Esophagus squamous epithelium (tissue), 5 donors: ENCODE measurements at regions not wholly inside any gene's neighbourhood (a gene's known extent, or its start where the extent isn't known, plus 50 kb on each side); places are given as distances from the start of the nearest gene placed in this dataset.

Source experiments
- DNase-seq: peaks from one replicate; lab custom pipeline; 2025; lab: John Stamatoyannopoulos, UW
- H3K27ac ChIP-seq, 4 donors: fragments of 200-600 bp; sonication (generic); one replicate each; pipeline ENCODE4 v1.5.1; 2016 to 2019; ENCODE audit warnings: mild to moderate bottlenecking in 1 of 4
- H3K27me3 ChIP-seq, 4 donors: fragments of 200-600 bp; sonication (generic); 1 replicate in 3 of 4; 2 replicates in 1 of 4; pipeline versions ENCODE4 v1.5.1 to v1.6.0; 2017 to 2021; ENCODE audit warnings: antibody characterized with exemption in 1 of 4
- H3K36me3 ChIP-seq, 3 donors: fragments of 200-600 bp; sonication (generic); one replicate each; pipeline ENCODE4 v1.5.1; 2016 to 2019
- H3K4me1 ChIP-seq, 3 donors: fragments of 200-600 bp; sonication (generic); one replicate each; pipeline ENCODE4 v1.5.1; 2017 to 2019
- H3K4me3 ChIP-seq, 4 donors: fragments of 200-600 bp; sonication (generic); 1 replicate in 3 of 4; 2 replicates in 1 of 4; pipeline ENCODE4 v1.5.1; 2016 to 2019; ENCODE audit warnings: mild to moderate bottlenecking in 2 of 4, moderate library complexity in 1 of 4
- H3K9me3 ChIP-seq, 3 donors: fragments of 200-600 bp; sonication (generic); one replicate each; pipeline ENCODE4 v1.5.1; 2016 to 2019
- POLR2A ChIP-seq, 4 donors: fragments of 450-650 bp; IDR thresholded peaks; one replicate each; pipeline ENCODE4 v1.6.1; 2017; ENCODE audit warnings: antibody characterized with exemption in 4 of 4, mild to moderate bottlenecking in 4 of 4, moderate library complexity in 3 of 4
- WGBS, 2 donors: methylation state at CpG; one replicate each; pipeline ENCODE4 v1.1.5; 2018; 5-methylcytosine and 5-hydroxymethylcytosine counted together
- intact Hi-C: fragments of 100-400 bp; cut with DNase I; formaldehyde crosslinking; loops from one replicate; pipeline ENCODE4 v1.15.0; 2022
- TF ChIP-seq, protein P1 (sequence below), 6 experiments: fragments of 450-650 bp in 4 of 6; fragments of 200-600 bp in 2 of 6; sonication (generic) in 2 of 6; IDR thresholded peaks; one replicate each; pipeline ENCODE4 v1.5.1; 2016 to 2019; ENCODE audit warnings: antibody characterized with exemption in 6 of 6, mild to moderate bottlenecking in 4 of 6, moderate library complexity in 4 of 6
- donor health status: DM: yes; HTN: yes; CAD: no.

DNA sequence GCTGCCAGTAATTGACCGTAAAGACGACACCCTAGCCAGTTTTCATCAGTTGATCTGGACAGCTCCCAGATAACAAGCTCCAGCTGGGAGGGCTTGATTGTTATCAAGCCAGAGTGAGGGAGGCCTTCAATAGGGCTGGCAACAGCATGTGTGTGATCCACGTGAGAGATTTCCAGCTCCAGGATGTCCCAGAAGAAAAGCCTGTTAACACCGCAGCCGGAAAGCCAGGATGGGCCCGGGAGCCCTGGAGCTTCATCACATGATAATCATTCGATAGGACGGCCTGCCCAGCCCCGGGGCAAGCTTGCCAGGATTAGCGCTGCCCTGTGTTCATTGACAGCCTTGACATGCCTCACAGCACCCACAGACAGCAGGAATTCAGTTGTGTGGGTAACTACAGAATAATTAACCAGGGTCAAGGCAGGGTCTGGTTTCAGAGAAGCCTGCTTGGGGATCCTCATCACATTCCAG is 182.5 kb downstream of the C1D start:
- DNase-seq = no peak
- no peak overlapping the region for H3K27ac ChIP-seq
- peaks cover 0 to 18% (median 0%) of the 10 kb centered on the region in 3 donors for H3K4me1 ChIP-seq
- intact Hi-C loops = no loop called here
- WGBS, 2 donors = 38 to 67% methylated on average over 8 to 10 of the region's 10 CpGs
- no peak overlapping the region for H3K4me3 ChIP-seq
- TF ChIP-seq, protein P1, sequence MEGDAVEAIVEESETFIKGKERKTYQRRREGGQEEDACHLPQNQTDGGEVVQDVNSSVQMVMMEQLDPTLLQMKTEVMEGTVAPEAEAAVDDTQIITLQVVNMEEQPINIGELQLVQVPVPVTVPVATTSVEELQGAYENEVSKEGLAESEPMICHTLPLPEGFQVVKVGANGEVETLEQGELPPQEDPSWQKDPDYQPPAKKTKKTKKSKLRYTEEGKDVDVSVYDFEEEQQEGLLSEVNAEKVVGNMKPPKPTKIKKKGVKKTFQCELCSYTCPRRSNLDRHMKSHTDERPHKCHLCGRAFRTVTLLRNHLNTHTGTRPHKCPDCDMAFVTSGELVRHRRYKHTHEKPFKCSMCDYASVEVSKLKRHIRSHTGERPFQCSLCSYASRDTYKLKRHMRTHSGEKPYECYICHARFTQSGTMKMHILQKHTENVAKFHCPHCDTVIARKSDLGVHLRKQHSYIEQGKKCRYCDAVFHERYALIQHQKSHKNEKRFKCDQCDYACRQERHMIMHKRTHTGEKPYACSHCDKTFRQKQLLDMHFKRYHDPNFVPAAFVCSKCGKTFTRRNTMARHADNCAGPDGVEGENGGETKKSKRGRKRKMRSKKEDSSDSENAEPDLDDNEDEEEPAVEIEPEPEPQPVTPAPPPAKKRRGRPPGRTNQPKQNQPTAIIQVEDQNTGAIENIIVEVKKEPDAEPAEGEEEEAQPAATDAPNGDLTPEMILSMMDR (IDR thresholded peaks at IDR 0.05) = no peak
- TF ChIP-seq POLR2A (IDR thresholded peaks at IDR 0.05) = no peak
- no peaks in the 10 kb centered on the region for H3K9me3 ChIP-seq
- H3K36me3 ChIP-seq = no peaks in the 10 kb centered on the region
- H3K27me3 ChIP-seq = no peaks in the 10 kb centered on the region

DNA sequence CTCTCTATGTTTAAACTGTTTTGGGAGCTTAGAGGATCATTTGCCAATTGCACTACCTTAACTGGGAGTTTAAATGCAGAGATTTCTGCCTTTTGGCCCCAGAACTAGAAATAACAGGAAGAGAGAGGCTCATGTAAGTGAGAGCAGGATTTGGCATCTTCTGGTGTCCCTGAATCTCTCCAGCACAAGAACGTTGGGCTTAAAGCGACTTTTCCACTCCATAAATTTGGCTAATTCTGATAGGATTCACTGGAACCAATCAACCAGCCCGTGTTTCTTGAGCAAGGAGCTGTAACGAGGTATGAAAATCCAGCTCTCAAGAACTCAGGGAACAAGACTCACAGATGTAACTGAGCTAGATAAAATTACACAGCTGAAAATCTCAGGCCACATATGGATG is 181.0 kb downstream of the C1D start:
- Histone ChIP-seq H3K36me3 (no peaks in the 10 kb centered on the region), H3K4me1 (peaks cover 0 to 18% (median 0%) of the 10 kb centered on the region in 3 donors), H3K27me3 (no peaks in the 10 kb centered on the region), H3K4me3 (no peak overlapping the region), H3K27ac (no peak overlapping the region), H3K9me3 (no peaks in the 10 kb centered on the region)
- 60 to 65% methylated on average over 4 of the region's 4 CpGs for WGBS, 2 donors
- DNase-seq = no peak
- intact Hi-C loops = no loop called here
- no peak for TF ChIP-seq POLR2A (IDR thresholded peaks at IDR 0.05)
- TF ChIP-seq, protein P1 (IDR thresholded peaks at IDR 0.05) = no peak

DNA sequence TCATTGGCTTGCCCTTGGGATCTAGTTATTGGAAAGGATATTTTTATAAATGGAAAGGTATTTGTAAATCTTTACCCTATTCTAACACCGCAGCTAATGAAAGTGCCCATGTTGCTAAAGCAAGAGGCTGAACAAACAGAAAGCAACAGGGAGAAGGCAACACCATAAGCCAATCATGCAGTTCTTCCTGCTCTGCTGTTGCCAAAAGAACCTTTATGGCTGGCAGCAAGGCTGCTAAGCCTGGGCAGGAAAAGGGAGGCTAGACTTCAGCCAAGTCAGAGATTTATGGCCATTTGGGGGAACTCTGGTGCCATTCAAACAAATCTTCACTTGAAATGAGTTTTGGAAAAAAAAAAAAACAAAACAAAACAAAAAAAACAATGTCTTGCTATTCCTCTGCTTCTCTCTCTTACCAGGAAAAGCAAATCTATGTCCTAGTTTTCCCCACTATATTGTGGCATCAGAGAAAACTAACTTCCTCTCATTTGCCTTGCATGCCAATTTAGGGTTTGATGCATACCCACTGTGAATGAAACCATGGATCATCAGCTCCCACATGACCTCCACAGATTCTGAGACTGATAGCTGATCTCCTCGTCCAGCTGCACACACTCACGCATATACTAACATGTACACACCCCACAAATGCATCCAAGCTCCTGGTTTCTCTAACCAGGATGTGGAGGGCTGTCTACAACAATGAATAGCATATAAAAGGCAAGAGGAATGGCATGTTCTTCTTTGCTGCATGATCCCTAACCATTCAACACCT is 179.3 kb downstream of the C1D start:
- Histone ChIP-seq H3K9me3 (no peaks in the 10 kb centered on the region), H3K4me3 (no peak overlapping the region), H3K27ac (no peak overlapping the region), H3K27me3 (no peaks in the 10 kb centered on the region), H3K4me1 (peaks cover 0 to 18% (median 0%) of the 10 kb centered on the region in 3 donors), H3K36me3 (no peaks in the 10 kb centered on the region)
- intact Hi-C loops = no loop called here
- DNase-seq = no peak
- 49 to 50% methylated on average over 3 of the region's 3 CpGs for WGBS, 2 donors
- no peak for TF ChIP-seq POLR2A (IDR thresholded peaks at IDR 0.05)
- TF ChIP-seq, protein P1 (IDR thresholded peaks at IDR 0.05) = no peak

DNA sequence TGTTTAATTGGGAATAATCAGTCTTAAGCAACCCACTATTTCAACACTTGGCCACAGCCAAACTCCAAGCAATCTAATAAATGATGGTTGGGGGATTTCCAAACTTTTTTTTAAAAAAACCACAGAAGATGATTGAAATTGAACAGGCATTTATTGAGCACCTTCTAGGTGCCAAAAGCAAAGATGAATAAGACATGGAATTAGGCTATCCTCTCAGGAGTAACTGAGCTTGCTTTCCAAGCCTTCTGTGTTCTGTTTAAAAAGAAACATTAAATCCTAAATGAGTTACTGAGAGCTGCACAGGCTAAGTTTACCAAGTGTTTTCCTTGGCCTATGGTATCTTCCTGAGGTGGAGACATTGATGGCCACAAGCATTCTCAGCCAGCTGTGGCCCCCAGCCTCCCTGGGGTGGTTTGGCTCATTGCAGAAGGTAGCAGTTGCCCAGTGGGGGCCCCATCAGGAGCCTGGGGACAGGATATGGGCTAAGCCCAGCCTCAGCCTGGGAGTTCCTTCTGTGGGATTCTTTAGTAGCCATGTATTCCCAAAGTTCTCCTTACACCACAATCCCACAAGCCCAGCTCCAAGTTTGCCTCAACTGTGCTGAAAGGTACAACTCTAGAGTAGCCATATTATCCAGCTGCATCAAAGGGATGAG is 174.3 kb downstream of the C1D start:
- DNase-seq = no peak
- Histone ChIP-seq H3K9me3 (no peaks in the 10 kb centered on the region), H3K36me3 (no peaks in the 10 kb centered on the region), H3K27me3 (no peaks in the 10 kb centered on the region), H3K4me3 (no peak overlapping the region), H3K27ac (no peak overlapping the region), H3K4me1 (no peaks in the 10 kb centered on the region)
- no peak for TF ChIP-seq POLR2A (IDR thresholded peaks at IDR 0.05)
- TF ChIP-seq, protein P1 (IDR thresholded peaks at IDR 0.05) = no peak
- intact Hi-C loops = no loop called here

DNA sequence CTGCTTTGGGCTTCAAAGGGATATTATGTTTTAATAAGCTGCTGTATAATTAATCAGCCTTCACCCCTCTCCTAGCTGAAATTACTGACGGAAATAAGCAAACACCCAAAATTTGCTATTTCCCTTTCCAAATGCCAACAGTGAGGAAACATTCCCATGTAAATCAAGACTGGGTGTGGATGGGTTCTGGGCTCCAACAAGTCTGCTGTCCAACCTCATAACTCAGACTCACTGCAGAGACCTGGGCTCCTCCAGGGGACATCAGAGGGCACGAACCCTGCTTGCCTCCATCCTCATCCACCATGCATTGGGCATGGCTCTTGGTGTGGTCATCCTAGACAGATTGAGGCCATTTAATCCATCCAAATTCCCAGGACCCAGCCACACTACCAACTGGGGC is 173.7 kb downstream of the C1D start:
- Histone ChIP-seq H3K36me3 (no peaks in the 10 kb centered on the region), H3K4me1 (no peaks in the 10 kb centered on the region), H3K4me3 (no peak overlapping the region), H3K27ac (no peak overlapping the region), H3K27me3 (no peaks in the 10 kb centered on the region), H3K9me3 (no peaks in the 10 kb centered on the region)
- TF ChIP-seq, protein P1 (IDR thresholded peaks at IDR 0.05) = no peak
- no peak for TF ChIP-seq POLR2A (IDR thresholded peaks at IDR 0.05)
- intact Hi-C loops = no loop called here
- no peak for DNase-seq
- WGBS, 2 donors = 81 to 95% methylated on average over 2 of the region's 2 CpGs
